AG09319 (cell line): ENCODE measurements at regions not wholly inside any gene's neighbourhood (a gene's known extent, or its start where the extent isn't known, plus 50 kb on each side); places are given as distances from the start of the nearest gene placed in this dataset.

Experiments used
- DNase-seq: peaks from one replicate; pipeline ENCODE4 v3.0.0-alpha.2; 2010; ENCODE audit warnings: low read depth; ENCODE audit errors: extremely low read depth
- TF ChIP-seq, protein P1 (sequence below): IDR thresholded peaks from 2 replicates; pipeline ENCODE4 v1.5.1; 2011; ENCODE audit warnings: low read depth, mild to moderate bottlenecking, inconsistent platforms, low read length, moderate library complexity

GRCh38 chr1:116310180-116310579, 62.9 kb upstream of the ATP1A1 start:
- TF ChIP-seq, protein P1, sequence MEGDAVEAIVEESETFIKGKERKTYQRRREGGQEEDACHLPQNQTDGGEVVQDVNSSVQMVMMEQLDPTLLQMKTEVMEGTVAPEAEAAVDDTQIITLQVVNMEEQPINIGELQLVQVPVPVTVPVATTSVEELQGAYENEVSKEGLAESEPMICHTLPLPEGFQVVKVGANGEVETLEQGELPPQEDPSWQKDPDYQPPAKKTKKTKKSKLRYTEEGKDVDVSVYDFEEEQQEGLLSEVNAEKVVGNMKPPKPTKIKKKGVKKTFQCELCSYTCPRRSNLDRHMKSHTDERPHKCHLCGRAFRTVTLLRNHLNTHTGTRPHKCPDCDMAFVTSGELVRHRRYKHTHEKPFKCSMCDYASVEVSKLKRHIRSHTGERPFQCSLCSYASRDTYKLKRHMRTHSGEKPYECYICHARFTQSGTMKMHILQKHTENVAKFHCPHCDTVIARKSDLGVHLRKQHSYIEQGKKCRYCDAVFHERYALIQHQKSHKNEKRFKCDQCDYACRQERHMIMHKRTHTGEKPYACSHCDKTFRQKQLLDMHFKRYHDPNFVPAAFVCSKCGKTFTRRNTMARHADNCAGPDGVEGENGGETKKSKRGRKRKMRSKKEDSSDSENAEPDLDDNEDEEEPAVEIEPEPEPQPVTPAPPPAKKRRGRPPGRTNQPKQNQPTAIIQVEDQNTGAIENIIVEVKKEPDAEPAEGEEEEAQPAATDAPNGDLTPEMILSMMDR, result no peak
- no peak for DNase-seq

DNA sequence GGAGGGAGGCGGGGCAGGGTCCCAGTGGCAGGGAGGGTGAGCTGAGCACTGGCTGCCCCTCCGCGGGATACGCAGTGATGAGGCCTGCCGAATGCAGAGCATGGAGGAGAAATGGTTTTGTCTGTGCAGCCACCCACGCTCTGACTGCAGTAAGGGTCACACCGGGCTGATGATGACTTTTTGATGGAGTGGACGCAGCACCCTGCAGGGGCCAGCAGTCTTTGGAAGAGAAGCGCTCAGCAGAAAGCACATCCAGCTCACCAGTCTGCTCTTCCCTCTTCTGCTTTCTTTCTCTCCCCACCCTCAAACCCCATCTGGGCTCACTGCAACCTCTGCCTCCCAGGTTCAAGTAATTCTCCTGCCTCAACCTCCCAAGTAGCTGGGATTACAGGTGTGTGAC, 61.9 kb upstream of the ATP1A1 start:
- no peak for DNase-seq

DNA sequence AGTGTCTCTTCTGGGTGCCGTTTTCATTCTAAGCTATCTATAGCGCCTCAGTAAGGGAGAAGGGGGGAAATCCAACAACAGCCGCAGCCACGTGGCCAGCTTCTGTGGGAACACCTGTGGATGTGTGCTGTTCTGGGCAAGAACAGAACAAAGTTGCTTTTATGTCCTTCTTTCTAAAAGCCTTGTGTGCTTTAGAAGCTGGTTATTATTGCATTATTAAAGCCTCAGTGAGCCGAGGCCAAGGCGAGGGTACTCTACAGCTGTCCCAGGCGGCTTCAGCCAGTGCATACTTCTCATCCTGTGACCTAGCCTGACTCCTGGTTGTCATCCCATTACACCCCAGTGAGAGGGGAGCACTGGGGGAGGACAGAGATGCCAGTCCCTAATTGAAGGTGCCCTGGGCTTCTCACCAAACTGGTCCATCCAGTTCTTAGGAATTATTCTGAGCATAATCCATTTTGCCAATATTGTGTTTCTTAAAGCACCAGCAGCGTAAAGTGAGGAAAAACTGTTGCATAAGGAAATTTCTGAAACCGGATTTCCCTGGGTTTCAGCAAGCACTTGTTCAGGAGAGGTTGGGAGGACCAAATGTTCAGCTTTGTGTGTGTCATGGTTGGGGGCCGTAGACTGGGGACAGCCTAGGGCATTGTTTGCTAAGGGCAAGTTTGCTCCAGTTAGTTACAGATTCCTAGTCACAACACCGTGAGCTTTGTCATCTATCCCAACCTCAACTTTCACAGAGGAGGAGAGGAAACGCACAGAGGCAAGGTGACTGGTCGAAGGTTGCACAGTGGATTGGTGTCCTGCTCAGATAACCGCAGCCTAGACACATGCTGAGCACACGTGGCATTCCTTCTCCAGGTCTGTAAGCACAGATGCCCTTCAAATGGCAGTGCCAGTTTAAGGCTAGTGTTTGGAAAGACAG, 61.0 kb upstream of the ATP1A1 start:
- DNase-seq, result no peak
- TF ChIP-seq, protein P1, result no peak

More for the DNA sequence above, 61.9 kb upstream of the ATP1A1 start:
- TF ChIP-seq, protein P1, result no peak

DNA sequence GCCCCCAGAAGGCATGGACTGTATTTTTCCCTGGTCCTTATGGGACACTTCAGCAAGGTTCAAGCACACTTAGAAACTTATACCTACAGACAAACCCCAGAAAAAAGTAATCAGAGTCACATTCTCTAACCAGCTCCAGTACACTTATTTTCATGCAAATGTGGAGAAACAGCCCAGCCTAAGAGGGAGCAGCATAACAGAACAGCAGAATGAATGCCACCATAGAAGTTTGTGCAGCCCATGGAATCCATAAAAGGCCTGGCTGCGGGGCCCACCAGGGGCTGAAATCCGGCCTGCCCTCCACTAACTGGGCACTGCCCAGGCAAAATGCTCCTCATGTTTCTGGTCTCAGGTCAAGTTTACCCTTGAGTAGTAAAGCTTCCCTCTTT, 60.4 kb upstream of the ATP1A1 start:
- no peak for DNase-seq
- TF ChIP-seq, protein P1, result no peak

DNA sequence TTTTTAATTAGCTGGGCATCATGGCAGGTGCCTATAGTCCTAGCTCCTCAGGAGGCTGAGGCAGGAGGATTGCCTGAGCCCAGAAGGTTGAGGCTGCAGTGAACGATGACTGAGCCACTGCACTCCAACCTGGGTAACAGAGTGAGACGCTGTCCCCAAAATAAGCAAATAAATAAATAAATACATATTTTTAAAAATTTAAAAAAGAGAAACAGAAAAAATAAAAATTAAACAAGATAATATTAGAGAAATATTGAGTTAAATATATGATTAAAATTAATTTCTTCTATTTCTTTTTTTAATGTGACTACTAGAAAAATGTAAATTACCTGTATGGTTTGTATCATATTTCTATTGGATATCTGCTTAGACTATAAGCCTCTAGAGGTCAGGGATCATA, 59.3 kb upstream of the ATP1A1 start:
- TF ChIP-seq, protein P1, result no peak
- no peak for DNase-seq

DNA sequence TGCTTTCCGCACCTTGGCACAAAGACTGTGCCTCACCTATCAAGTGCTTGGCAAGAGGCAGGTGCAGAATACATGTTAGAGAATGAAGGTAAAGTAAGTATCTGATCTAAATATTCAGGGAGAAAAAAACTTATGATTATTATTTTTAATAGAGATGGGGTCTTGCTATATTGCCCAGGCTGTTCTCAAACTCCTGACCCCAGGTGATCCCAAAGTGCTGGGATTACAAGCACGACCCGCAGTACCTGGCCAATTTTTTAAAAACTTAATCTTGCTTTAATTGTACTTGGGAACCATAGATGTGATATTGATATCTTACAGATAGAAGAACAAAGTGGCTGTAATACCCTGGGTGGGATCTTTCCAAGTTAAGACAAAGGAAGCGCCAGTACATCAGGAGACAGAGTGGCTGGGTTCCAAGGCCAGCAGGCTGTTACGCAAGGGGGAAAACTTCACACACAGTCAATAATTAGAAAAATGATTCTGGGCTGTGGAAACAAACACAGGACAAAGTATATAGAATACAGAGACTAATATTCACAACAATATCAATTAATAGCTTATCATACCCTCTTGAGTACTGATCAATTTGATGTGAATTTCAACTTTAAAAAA, 58.6 kb upstream of the ATP1A1 start:
- TF ChIP-seq, protein P1, result no peak
- DNase-seq, result no peak

- TF ChIP-seq, protein P1, result no peak
- DNase-seq, result no peak
Observed at GRCh38 chr1:116316373-116316772, 56.7 kb upstream of the ATP1A1 start.
